ENCODE measurements at regions not wholly inside any gene's neighbourhood (a gene's known extent, or its start where the extent isn't known, plus 50 kb on each side); places are given as distances from the start of the nearest gene placed in this dataset.

DNA sequence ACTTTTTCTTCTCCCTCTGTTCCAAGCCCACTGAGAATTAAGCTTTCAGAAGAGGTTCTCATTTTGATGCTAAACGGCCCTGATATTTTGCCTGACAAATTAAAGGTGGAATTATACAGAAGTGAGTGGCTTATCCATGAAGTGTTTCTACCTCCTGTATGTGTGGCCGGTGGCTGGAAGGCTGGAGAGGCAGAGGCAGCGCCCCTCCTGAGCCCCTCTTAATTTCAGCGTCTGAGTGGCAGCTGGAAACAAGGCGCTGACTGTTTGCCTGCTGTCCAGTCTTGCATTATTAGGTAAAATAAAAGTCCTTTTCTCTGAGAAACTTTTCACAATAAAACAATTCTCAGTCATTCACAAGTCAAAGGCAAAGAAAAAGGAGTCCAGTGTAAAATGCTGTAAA, 685.7 kb downstream of the MCTP2 start:
- DNase-seq (ENCODE audit: low spot score): no peak

DNA sequence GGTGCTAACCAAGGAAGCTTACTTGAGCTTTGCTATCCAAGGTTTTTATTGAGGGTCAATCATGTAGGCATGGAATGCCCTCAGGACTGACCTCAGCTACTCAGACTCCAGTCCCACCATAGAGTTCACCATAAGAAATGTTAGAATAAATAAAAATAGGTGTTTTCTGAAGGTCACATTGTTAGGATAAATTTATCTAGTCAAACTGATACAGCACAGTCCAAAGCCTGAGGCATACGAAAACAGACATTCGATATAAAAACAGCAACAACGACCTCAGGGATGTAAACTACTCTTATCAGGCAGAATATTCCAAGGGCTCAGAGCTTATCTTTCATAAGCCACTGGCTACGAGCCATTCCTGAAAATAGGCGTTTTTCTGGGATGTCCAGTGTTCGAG, 690.6 kb downstream of the MCTP2 start:
- no peak for DNase-seq (ENCODE audit: low spot score)

DNA sequence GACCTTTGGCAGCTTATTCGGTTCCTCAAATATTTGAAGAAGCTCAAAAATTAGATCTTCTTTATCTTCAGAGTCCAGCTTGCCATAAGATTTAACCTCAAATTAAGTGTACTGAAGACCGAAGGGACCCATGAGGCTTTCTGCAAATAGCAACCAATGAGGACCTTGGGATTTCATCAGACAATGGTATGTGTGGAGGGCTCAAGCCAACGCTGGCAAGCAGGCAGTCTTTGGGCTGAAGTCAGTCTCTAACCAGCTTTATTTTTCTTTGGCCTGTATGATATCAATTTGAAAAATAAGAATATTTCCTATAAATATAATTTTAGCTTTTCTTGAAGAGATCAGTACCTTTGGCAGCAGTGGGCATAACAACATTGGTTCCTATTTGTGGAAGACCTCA, 692.7 kb downstream of the MCTP2 start:
- DNase-seq (ENCODE audit: low spot score): no peak

DNA sequence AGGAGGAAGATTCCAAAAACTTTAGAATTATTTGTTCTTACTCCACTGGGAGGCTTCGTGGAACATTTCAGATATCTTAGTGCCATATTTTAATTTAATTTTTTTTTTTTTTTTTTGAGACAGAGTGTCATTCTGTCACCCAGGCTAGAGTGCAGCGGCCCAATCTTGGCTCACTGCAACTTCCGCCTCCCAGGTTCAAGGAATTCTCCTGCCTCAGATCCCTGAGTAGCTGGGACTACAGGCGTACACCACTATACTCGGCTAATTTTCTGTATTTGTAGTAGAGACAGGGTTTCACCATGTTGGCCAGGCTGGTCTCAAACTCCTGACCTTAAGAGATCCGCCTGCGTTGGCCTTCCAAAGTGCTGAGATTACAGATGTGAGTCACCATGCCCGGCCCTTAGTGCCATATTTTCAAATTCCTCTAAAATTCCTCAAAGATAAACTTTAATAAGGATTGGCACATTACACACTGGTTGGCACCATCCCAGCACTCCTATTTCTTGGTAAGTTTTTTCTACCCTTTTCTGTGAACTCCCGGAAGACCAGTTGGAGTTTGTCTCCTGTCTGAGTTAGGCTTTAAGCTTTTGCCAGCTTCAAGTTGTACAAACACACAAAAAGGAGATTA, 693.7 kb downstream of the MCTP2 start:
- DNase-seq (ENCODE audit: low spot score): no peak

DNA sequence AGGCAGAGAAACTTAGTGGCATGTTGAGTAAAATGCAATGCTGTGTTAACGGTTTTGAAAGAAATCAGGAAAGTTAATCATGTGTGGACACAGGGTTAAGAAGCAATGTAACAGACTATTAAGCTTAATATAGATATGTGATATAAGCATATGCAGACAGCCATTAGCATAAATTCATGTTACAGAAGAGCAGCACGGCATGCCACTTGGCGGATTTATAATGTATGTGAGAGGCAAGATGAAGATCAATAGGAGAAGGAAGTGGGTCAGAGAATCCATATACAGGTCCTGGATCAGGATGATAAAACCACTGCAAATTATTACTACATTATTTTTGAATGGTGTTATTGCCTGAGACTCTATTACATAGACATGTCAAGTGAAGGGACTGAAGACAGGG, 694.3 kb downstream of the MCTP2 start:
- no peak for DNase-seq (ENCODE audit: low spot score)

DNA sequence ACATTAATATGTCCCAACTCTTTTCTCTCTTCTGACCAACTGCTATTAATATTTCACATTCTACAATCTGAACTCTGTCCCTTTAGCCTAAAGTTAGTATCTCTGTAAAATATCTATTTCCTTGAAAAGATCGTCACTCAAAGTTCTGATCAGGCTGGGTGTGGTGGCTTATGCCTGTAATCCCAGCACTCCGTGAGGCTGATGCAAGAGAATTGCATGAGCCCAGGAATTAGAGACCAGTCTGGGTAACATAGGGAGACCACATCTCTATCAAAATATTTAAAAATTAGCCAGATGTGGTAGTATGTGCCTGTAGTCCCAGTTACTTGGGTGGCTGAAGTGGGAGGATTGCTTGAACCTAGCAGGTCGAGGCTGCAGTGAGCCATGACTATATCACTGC, 695.6 kb downstream of the MCTP2 start:
- no peak for DNase-seq (ENCODE audit: low spot score)

DNA sequence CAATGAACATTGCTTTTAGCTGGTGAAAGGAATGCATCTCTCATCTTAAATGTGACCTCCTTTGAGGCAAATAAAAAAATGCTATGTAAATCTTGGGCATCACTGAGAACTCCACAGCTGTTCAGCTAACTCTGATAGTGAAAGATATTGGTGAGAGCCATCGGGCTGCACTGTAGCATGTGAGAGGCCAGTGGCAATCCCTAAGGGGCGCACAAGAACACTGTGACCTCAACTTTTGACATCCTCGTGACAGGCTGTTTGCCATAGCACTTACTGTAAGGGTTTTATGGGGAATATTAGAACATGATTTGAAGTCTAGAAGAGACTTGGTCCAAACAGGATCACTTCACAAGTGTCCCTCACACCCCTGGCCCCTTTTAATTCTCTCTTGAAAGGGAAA, 697.9 kb downstream of the MCTP2 start:
- DNase-seq (ENCODE audit: low spot score): no peak

DNA sequence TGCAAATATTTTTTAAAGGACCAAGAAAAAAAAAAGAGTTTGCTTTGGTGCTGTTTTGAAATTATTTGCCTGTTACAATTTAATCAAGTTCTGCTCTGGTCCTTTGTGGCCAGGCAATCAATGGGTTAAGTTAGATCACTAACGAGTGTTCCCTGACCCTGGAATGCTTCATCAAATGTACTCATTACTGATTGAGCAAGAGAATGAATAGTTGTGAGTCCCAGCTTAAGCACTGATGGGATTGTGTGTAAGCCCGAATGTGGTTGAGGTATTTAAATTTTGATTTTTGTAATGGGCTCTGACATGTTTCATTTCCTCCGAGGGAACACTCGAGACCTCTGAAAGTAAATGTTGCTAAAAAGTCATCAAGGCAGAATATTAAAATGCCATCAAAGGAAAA, 699.1 kb downstream of the MCTP2 start:
- no peak for DNase-seq (ENCODE audit: low spot score)

DNA sequence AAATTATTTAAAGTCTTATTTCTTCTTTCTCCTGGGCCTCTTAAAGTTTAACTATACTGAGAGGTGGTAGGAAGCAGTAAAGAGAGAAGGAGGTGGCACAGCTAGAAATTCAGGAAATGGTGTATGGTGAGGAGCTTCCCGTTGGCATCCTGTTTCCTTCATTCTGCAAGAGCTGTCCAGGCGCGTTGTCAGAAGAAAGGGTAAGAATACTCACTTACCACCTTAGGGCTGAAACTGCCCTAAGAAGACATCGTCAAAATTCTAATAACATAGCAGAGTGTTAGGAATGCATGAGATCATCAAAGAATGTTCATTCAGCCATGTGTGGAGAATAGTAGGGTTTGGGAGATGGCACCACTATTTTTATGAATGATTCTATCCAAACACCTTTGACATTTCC, 699.6 kb downstream of the MCTP2 start:
- DNase-seq (ENCODE audit: low spot score): no peak

DNA sequence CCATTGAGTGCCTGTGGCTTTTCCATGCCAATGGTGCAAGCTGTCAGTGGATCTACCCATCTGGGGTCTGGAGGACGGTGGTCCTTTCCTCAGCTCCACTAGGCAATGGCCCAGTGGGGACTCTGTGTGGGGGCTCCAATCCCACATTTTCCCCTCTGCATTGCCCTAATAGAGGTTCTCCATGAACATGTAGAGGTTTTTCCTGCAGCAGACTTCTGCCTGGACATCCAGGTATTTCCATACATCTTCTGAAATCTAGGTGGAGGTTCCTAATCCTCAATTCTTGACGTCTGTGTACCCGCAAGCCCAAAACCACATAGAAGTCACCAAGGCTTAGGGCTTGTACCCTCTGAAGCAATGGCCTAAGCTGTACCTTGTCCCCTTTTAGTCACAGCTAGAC, 703.1 kb downstream of the MCTP2 start:
- no peak for DNase-seq (ENCODE audit: low spot score)

DNA sequence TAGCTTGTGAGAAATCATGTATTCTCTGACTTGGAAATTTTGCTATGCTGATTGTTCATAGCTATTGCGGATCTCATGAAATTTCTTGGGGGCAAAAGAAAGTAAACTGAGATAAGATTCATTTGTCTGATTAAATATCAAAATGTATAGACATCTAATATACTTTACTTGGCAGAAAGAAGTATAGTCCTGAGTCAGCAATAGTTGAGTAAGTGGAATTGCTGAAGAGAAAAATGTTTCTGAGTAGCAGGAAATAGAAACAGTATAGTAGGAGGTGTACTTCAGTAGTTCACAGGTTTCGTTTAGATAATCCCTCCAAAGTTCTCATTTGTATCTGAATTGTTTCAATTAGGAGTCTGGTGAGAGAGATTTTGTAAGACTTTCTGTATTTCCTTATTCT, 705.9 kb downstream of the MCTP2 start:
- DNase-seq (ENCODE audit: low spot score): no peak

DNA sequence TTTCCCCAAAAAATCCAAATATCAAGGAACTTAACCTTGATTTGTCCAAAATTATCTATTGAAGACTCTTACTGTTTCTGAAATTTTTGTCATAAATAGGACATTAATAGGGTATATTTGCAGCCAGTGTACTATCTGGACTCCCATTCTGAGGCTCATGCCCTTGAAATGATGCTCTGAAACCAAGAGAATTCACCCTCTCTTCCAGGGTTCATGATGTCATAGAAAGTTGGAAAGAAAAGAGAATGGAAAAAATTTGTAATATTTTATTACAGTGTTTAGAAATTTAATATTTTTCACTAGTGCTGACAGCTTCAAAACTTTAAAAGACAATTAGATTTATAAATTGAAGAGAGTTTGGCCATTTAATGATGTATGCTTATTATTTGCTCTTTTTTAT, 712.5 kb downstream of the MCTP2 start:
- no peak for DNase-seq (ENCODE audit: low spot score)

DNA sequence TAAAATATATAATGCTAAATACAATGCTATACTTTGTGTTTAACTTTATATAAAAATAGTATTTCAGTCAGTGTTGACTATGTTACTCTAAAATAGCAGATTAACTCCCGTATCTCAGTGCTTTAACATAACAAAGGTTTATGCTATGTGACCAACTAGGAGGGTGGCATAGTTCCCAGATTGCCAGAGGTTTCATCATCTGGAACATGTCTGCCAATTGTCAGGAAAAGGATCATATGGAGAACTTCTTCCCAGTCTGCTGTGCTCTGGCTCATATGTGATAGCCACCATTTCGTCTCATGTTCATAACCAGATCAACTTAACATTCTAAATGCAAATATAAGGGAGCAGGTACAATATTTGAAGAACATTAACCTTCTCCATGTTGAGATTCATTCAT, 720.2 kb downstream of the MCTP2 start:
- no peak for DNase-seq (ENCODE audit: low spot score)

DNA sequence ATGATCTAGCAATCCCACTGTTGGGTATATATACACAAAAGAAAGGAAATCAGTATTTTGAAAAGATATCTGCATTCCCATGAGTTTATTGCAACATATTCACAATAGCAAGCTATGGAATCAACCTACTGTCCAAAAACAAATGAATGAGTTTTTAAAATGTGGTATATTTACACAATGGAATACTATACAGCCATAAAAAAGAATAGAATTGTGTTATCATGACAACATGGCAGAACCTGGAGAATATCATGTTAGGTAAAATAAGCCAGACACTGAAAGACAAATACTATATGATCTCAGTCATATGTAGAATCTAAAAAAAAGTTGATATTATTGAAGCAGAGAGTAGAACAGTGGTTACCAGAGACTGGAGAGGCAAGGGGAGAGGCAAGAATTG, 732.6 kb downstream of the MCTP2 start:
- DNase-seq (ENCODE audit: low spot score): no peak

DNA sequence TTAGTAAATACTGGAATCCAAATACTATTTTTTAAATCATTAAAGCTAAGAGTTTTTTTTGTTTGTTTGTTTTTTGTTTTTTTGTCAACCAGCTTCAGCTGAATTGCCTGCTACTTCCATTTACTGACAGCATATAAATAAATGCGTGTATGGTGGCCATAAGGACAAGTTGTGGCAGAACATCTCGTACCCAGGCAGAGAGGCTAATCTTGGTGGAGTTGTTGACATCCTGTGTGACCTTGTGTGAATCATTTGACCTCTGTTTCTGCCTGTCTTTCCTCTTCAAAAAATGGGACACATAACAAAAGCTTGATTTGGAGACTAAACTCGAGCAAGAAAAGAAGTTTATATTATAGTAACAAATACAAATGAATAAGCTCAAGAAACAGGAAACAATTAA, 734.2 kb downstream of the MCTP2 start:
- no peak for DNase-seq (ENCODE audit: low spot score)

DNA sequence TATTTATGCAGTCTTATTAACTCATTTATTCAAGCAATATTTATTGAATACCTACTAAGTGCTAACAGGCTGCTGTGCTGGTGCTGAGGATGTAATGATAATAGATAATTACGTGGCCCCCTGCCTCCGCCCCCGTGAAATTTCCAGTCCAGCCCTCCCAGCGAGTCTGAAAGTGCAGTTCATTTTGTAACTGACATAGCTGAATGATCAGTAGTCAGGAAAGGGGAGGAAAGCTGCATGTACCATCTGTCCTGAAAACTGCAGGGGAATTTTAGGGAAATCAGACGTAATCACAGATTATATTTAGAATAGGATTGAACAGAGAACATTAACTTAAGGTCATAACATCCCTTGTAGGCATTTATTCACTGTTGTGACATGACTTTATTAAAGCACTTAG, 736.8 kb downstream of the MCTP2 start:
- no peak for DNase-seq (ENCODE audit: low spot score)

DNA sequence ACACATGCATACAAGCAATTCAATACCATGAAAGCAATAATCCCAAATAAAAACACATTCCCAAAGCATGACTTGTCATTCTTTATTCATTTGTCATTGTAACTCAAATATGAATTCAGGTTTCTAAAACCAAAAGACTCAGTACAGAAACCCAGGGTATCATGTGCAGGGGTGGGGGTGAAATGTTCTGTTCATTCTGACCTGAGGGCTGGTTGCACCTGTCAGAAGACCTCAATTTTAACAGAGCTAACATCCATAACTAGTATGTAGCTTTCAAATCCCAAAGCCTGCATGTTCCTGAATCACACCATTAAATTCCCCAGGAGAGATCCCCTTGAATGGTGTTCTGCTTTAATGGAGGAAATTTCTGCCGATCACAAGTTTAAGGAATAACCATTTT, 738.7 kb downstream of the MCTP2 start:
- no peak for DNase-seq (ENCODE audit: low spot score)

DNA sequence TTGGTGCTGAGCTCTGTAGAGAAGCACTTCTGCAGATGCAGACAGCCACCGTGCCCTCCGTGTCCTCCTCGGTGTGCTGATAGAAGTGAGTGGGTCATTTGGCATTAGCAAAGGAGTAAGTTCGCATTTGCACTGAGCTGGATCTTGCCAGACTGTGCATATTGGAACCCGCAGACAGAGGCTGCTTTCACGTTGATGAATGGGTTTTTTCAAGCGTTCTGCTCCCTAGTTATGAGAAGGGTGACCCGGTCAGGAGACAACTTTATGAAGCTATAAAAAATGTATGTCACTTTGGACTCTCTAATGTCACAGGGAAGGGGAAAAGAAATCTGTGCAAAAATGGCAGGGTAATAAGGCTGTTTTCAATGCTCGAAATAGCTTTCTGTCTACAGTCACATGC, 739.4 kb downstream of the MCTP2 start:
- DNase-seq (ENCODE audit: low spot score): no peak

DNA sequence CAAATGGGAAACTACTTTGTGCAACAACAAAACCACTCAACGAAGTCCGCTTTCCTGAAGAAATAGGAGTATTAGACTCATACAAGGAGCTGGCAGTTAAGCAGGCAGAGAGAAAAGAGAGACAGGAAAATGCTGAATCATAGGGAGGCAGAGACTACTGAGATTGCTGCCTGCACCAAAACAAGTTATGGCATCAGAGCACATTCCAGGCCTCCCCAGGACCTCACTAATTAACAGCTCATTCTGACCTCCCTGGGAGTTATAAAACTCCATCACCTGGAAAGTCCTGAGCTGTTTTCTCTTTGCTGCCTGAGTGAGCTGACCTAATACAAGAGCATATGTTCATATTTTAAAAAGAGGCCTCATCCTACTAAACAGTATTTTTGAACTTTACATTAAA, 741.0 kb downstream of the MCTP2 start:
- peak; percentile 10 for DNase-seq (ENCODE audit: low spot score)

DNA sequence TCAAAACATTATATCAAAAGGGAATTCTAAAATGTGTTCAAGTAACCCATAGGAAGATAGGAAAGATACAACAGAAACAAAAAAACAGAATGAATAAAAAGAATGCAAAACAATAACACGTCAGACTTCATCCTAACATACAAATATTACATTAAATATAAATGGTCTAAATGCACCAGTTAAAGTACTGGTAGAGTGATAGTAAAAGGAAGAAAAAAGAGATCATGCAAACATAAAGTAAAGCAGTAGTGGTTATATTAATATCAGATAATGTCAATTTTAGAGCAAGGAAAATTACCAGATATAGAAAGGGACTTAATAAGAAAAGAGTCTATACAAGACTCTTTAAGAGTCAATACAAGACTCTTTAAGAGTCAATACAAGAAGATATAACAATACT, 755.7 kb downstream of the MCTP2 start:
- DNase-seq (ENCODE audit: low spot score): no peak

DNA sequence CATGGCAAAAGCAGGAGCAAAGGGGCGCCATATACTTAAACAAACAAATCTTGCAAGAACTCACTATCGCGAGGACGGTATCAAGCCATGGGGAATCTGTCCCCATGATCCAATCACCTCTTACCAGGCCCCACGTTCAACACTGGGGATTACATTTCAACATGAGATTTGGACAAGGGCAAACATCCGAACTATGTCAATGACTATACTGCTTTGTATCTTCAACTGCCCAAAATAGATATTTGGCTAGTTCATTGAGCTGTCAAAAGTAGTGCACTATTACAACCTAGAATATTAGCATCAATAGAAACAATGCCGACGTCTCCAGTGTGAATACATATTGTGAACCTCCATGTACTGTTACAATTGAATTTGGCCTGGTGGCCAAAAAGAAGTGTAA, 760.4 kb downstream of the MCTP2 start:
- no peak for DNase-seq (ENCODE audit: low spot score)

DNA sequence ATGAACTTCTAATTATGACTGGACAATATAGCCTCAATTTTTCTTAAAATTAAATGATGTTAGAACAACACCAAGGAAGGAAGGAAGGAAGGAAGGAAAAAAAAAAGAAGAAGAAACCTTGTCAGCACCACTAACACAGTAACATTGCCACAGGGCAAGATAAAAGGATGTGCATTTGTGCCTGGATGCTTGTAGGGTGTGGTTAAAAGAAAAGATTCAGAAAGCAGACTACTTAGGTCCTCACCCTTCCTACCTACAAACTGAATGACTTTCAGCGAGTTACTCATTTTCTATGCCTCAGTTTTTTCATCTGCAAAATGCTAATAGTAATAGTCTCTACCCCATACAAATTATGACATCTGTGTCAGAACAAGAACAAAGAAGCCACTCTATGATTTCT, 778.3 kb downstream of the MCTP2 start:
- no peak for DNase-seq (ENCODE audit: low spot score)

DNA sequence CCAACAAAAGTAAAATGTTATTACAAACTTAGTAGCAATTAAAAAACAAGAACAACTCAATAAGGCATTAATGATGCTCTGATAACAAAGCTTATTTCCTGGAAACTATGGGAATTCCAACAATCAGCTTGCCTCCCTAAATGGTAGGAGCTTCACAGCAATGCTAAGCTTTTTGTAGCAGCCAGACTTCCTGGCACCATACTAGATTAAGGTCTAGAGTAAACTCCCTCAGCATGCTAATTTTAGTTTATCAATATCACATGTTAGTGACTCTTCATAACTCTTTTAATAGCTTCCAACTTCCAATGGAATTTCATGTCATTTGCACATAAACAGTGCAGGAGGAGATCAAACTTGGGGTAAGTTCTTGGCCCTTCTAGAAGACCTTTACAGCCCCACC, 782.0 kb downstream of the MCTP2 start:
- no peak for DNase-seq (ENCODE audit: low spot score)

DNA sequence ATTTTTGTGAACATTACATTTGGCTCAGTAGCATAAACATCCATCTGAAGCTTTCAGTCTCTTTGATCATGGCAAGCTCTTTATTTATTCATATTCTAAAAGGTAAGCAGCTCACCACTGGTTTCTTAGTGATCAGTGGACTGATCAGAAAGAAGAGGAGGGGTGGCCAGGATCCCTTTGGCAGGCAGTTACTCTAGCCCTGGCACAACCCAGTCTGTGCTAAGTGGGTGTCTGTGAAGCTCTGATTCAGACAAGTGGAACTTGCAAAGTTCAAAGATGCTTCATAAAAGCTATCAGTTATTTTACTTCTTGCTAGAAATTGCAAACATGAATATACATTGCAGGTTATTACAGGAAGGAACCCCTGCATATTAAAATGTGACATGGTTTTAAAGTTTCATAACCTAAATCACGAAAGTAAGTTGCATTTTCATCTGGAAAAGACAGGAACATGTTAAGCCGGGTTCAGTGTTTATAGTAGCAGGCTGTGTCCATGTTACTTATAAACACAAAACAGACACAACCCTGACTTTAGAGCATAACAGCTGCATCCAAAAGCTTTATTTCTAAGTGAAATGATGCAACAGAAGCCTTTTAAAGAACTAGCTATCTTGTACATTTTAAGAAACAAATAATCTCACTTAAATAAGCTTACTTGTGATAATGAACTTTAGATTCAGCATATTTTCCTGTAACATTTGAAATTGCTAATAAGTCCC, 785.3 kb downstream of the MCTP2 start:
- DNase-seq (ENCODE audit: low spot score): no peak
